ENCODE measurements at regions not wholly inside any gene's neighbourhood (a gene's known extent, or its start where the extent isn't known, plus 50 kb on each side); places are given as distances from the start of the nearest gene placed in this dataset.

DNA sequence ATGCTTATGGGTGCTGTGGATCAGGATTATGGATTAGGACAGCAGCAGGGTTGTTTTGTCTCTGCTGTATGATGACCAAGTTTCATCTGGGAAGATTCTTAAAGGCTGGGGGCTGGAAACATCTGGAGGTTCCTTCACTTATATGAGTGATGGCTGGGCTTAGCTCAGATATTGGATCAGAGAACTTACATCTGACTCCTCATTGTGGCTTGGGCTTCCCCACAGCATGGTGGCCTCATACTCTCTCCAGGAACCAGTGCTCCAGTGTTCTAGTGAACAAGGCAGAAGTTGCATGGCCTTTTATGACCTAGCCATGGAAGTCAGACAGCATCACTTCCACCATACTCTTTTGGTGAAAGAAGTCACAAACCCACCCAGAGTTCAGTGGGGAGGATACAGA, 336.1 kb upstream of the TBX3 start:
- Histone ChIP-seq H3K4me3 (ENCODE audit: low read length, poor library complexity, severe bottlenecking) (no peak overlapping the region), H3F3A (ENCODE audit: low read depth) (no peaks in the 10 kb centered on the region), H2AFZ (ENCODE audit: low read length) (no peak overlapping the region), H3K4me1 (ENCODE audit: insufficient read depth, low read length, poor library complexity, severe bottlenecking) (no peaks in the 10 kb centered on the region), H3K36me3 (ENCODE audit: insufficient read depth, low read length) (no peaks in the 10 kb centered on the region), H3K9ac (ENCODE audit: low read depth, low read length, poor library complexity, severe bottlenecking) (no peak overlapping the region), H3K27me3 (ENCODE audit: insufficient read depth, low read length, poor library complexity, severe bottlenecking) (no peaks in the 10 kb centered on the region), H3K9me3 (ENCODE audit: insufficient read depth, low read depth, low read length) (peaks cover 4% of the 10 kb centered on the region; the same call in 1 of the 2 replicates), H3K79me2 (ENCODE audit: insufficient read depth, low read length) (no peaks in the 10 kb centered on the region), H3K4me2 (ENCODE audit: low read depth, low read length, poor library complexity, severe bottlenecking) (no peak overlapping the region), H3K9me2 (replicated peaks; ENCODE audit: low read depth, low read length) (no peaks in the 10 kb centered on the region), H4K20me1 (ENCODE audit: insufficient read depth, low read length, poor library complexity, severe bottlenecking) (no peaks in the 10 kb centered on the region)
- TF ChIP-seq EZH2phosphoT487 (IDR thresholded peaks at IDR 0.05; ENCODE audit: borderline replicate concordance): no peak
- TF ChIP-seq CTCF (conservative IDR thresholded peaks at IDR 0.05; ENCODE audit: low read length): no peak

DNA sequence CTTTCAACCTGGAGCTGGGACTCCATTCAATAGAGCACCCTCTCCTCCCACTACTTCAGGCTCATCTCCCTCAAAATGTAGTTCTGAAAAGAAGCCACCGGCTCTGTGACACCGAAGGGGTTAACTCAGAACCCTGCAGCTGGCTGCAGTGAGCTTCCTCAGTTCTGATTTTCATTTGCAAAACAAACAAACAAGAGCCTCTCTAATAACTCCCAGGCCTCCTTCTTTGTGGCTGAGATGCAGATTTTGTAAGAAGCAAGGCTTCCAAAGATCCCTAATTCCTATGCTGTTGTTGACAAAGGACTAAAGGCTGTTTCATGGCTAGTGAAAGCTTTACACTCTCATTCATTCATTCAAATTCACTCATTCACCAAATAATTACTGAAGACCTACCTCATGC, 333.4 kb upstream of the TBX3 start:
- Histone ChIP-seq H3K4me3 (ENCODE audit: low read length, poor library complexity, severe bottlenecking) (no peak overlapping the region), H4K20me1 (ENCODE audit: insufficient read depth, low read length, poor library complexity, severe bottlenecking) (no peaks in the 10 kb centered on the region), H3K4me2 (ENCODE audit: low read depth, low read length, poor library complexity, severe bottlenecking) (no peak overlapping the region), H3K36me3 (ENCODE audit: insufficient read depth, low read length) (no peaks in the 10 kb centered on the region), H3K9me3 (ENCODE audit: insufficient read depth, low read depth, low read length) (peaks cover 6% of the 10 kb centered on the region; the same call in 1 of the 2 replicates), H3K79me2 (ENCODE audit: insufficient read depth, low read length) (no peaks in the 10 kb centered on the region), H3K9me2 (replicated peaks; ENCODE audit: low read depth, low read length) (no peaks in the 10 kb centered on the region), H3K4me1 (ENCODE audit: insufficient read depth, low read length, poor library complexity, severe bottlenecking) (no peaks in the 10 kb centered on the region), H3K27me3 (ENCODE audit: insufficient read depth, low read length, poor library complexity, severe bottlenecking) (no peaks in the 10 kb centered on the region), H2AFZ (ENCODE audit: low read length) (no peak overlapping the region), H3F3A (ENCODE audit: low read depth) (no peaks in the 10 kb centered on the region), H3K9ac (ENCODE audit: low read depth, low read length, poor library complexity, severe bottlenecking) (no peak overlapping the region)
- TF ChIP-seq EZH2phosphoT487 (IDR thresholded peaks at IDR 0.05; ENCODE audit: borderline replicate concordance) (no peak), CTCF (conservative IDR thresholded peaks at IDR 0.05; ENCODE audit: low read length) (no peak)

GRCh38 chr12:115013236-115013981, 329.4 kb upstream of the TBX3 start:
- Histone ChIP-seq H3K4me1 (ENCODE audit: insufficient read depth, low read length, poor library complexity, severe bottlenecking) (no peaks in the 10 kb centered on the region), H3K9me3 (ENCODE audit: insufficient read depth, low read depth, low read length) (peaks cover 2% of the 10 kb centered on the region; the same call in 1 of the 2 replicates), H3K79me2 (ENCODE audit: insufficient read depth, low read length) (no peaks in the 10 kb centered on the region), H3K27me3 (ENCODE audit: insufficient read depth, low read length, poor library complexity, severe bottlenecking) (no peaks in the 10 kb centered on the region), H3K4me3 (ENCODE audit: low read length, poor library complexity, severe bottlenecking) (no peak overlapping the region), H3K9ac (ENCODE audit: low read depth, low read length, poor library complexity, severe bottlenecking) (no peak overlapping the region), H3K9me2 (replicated peaks; ENCODE audit: low read depth, low read length) (no peaks in the 10 kb centered on the region), H3K36me3 (ENCODE audit: insufficient read depth, low read length) (no peaks in the 10 kb centered on the region), H4K20me1 (ENCODE audit: insufficient read depth, low read length, poor library complexity, severe bottlenecking) (no peaks in the 10 kb centered on the region), H3F3A (ENCODE audit: low read depth) (no peaks in the 10 kb centered on the region), H3K4me2 (ENCODE audit: low read depth, low read length, poor library complexity, severe bottlenecking) (no peak overlapping the region), H2AFZ (ENCODE audit: low read length) (no peak overlapping the region)
- TF ChIP-seq CTCF (conservative IDR thresholded peaks at IDR 0.05; ENCODE audit: low read length) (no peak), EZH2phosphoT487 (IDR thresholded peaks at IDR 0.05; ENCODE audit: borderline replicate concordance) (no peak)

All from Loucy (cell line).